Keratinocyte (primary cell): ENCODE measurements at regions not wholly inside any gene's neighbourhood (a gene's known extent, or its start where the extent isn't known, plus 50 kb on each side); places are given as distances from the start of the nearest gene placed in this dataset.

Experiments
- DNase-seq: peaks from one replicate; pipeline ENCODE4 v3.0.0-alpha.2; 2011; ENCODE audit warnings: low read depth, missing footprints, low spot score
- FAIRE-seq: peaks from 2 replicates; lab custom pipeline; 2011; peaks lifted over from hg19 to GRCh38; lab: Jason Lieb, UNC
- H2AFZ ChIP-seq: 2 replicates; pipeline ENCODE4 v1.6.0; 2012; ENCODE audit warnings: low read length, control low read depth, inconsistent platforms; ENCODE audit not compliant: control insufficient read depth
- H3K27ac ChIP-seq: 2 replicates; pipeline ENCODE4 v1.5.1; 2011; ENCODE audit warnings: low read length; ENCODE audit not compliant: control insufficient read depth, insufficient read depth
- H3K27me3 ChIP-seq: 3 replicates; pipeline ENCODE4 v1.6.0; 2011; ENCODE audit warnings: low read length; ENCODE audit not compliant: control insufficient read depth, insufficient read depth; ENCODE audit errors: extremely low read depth
- H3K36me3 ChIP-seq, 2 experiments: 2 replicates in 1 of 2; 3 replicates in 1 of 2; pipeline ENCODE4 v1.5.1; 2011; ENCODE audit warnings: low read length in 2 of 2, mild to moderate bottlenecking in 1 of 2; ENCODE audit not compliant: control insufficient read depth in 2 of 2, insufficient read depth in 2 of 2; ENCODE audit errors: extremely low read depth in 1 of 2
- H3K4me1 ChIP-seq: 3 replicates; pipeline ENCODE4 v1.5.1; 2011; ENCODE audit warnings: low read length; ENCODE audit not compliant: control insufficient read depth, insufficient read depth; ENCODE audit errors: extremely low read depth
- H3K4me2 ChIP-seq: 3 replicates; pipeline ENCODE4 v1.6.0; 2011; ENCODE audit warnings: low read depth, low read length; ENCODE audit not compliant: control insufficient read depth, insufficient read depth; ENCODE audit errors: extremely low read depth
- H3K4me3 ChIP-seq, 3 experiments: fragments of 200-600 bp in 1 of 3; sonication (generic) in 1 of 3; 2 replicates in 2 of 3; 3 replicates in 1 of 3; pipeline ENCODE4 v1.5.1; 2011 to 2016; ENCODE audit warnings: low read length in 3 of 3, mild to moderate bottlenecking in 3 of 3, control low read depth in 2 of 3, inconsistent platforms in 1 of 3, low read depth in 1 of 3, mixed read lengths in 1 of 3, mixed run types in 1 of 3, moderate library complexity in 1 of 3; ENCODE audit not compliant: control insufficient read depth in 2 of 3, insufficient read depth in 2 of 3; ENCODE audit errors: extremely low read depth in 1 of 3
- H3K79me2 ChIP-seq: 2 replicates; pipeline ENCODE4 v1.6.0; 2012; ENCODE audit warnings: low read length; ENCODE audit not compliant: control insufficient read depth, insufficient read depth
- H3K9ac ChIP-seq: 3 replicates; pipeline ENCODE4 v1.6.0; 2011; ENCODE audit warnings: low read length; ENCODE audit not compliant: control insufficient read depth, insufficient read depth; ENCODE audit errors: extremely low read depth
- H3K9me1 ChIP-seq: 3 replicates; pipeline ENCODE4 v1.6.0; 2011; ENCODE audit warnings: low read length; ENCODE audit not compliant: control insufficient read depth, insufficient read depth; ENCODE audit errors: extremely low read depth
- H3K9me3 ChIP-seq: 2 replicates; pipeline ENCODE4 v1.5.1; 2012; ENCODE audit warnings: low read depth, low read length; ENCODE audit not compliant: control insufficient read depth
- H4K20me1 ChIP-seq: 3 replicates; pipeline ENCODE4 v1.6.0; 2011; ENCODE audit warnings: low read length; ENCODE audit not compliant: control insufficient read depth, insufficient read depth; ENCODE audit errors: extremely low read depth
- EZH2 ChIP-seq: IDR thresholded peaks from one replicate; pipeline ENCODE4 v1.6.1; 2012; ENCODE audit warnings: inconsistent platforms, mild to moderate bottlenecking, low read length, moderate library complexity
- dilution Hi-C: fragments of 300-500 bp; cut with MboI; formaldehyde crosslinking; loops from one replicate; pipeline ENCODE4 v1.7.0; 2020; ENCODE audit warnings: low sequenced_read_pairs; ENCODE audit not compliant: extremely low pct_ligation_motif_present
- TF ChIP-seq, protein P1 (sequence below), 3 experiments: IDR thresholded peaks in 1 of 3; conservative IDR thresholded peaks in 1 of 3; optimal IDR thresholded peaks in 1 of 3; 2 replicates in 2 of 3; 3 replicates in 1 of 3; pipeline versions ENCODE3 to v1.5.1; 2011; ENCODE audit warnings: low read length in 3 of 3, mild to moderate bottlenecking in 3 of 3, moderate library complexity in 2 of 3, control low read depth in 1 of 3, inconsistent platforms in 1 of 3; ENCODE audit not compliant: insufficient read depth in 2 of 3; ENCODE audit errors: extremely low read depth in 1 of 3

DNA sequence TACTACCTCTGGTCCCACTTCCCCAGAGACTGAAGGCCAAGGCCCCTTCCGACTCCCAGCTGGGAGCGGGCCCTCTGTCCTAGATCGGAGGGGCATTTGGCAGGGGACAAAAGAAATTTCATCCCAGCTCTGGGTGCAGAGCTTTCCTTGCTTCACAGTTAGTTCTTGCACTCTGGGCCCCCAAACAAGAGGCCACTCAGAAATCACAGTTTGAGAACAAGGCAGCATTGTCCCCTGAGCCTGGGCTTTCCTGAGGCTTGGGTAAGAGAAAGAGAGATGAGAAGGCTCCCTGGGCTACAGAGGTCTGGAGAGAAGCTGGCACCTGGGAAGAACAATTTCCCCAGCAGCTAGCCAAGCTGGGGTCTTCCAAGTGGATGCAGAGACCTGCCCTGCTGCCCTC, 71.8 kb upstream of the NCAM1 start:
- Histone ChIP-seq H3K79me2 (no peaks in the 10 kb centered on the region), H3K36me3 (no peaks in the 10 kb centered on the region), H3K9me1 (no peaks in the 10 kb centered on the region), H4K20me1 (no peaks in the 10 kb centered on the region), H3K4me2 (no peak overlapping the region), H3K9ac (no peak overlapping the region), H3K27me3 (no peaks in the 10 kb centered on the region), H3K4me3 (no peak overlapping the region), H3K4me1 (no peaks in the 10 kb centered on the region), H2AFZ (no peak overlapping the region), H3K9me3 (no peaks in the 10 kb centered on the region), H3K27ac (no peak overlapping the region)
- dilution Hi-C loops, result no loop called here
- TF ChIP-seq, protein P1, sequence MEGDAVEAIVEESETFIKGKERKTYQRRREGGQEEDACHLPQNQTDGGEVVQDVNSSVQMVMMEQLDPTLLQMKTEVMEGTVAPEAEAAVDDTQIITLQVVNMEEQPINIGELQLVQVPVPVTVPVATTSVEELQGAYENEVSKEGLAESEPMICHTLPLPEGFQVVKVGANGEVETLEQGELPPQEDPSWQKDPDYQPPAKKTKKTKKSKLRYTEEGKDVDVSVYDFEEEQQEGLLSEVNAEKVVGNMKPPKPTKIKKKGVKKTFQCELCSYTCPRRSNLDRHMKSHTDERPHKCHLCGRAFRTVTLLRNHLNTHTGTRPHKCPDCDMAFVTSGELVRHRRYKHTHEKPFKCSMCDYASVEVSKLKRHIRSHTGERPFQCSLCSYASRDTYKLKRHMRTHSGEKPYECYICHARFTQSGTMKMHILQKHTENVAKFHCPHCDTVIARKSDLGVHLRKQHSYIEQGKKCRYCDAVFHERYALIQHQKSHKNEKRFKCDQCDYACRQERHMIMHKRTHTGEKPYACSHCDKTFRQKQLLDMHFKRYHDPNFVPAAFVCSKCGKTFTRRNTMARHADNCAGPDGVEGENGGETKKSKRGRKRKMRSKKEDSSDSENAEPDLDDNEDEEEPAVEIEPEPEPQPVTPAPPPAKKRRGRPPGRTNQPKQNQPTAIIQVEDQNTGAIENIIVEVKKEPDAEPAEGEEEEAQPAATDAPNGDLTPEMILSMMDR (optimal IDR thresholded peaks at IDR 0.05 in 1 of 3, IDR thresholded peaks at IDR 0.05 in 1 of 3, conservative IDR thresholded peaks at IDR 0.05 in 1 of 3; ENCODE audit: extremely low read depth in 1 of 3, insufficient read depth in 2 of 3, low read length in 3 of 3), result no peak
- no peak for TF ChIP-seq EZH2
- no peak for FAIRE-seq
- DNase-seq, result no peak

DNA sequence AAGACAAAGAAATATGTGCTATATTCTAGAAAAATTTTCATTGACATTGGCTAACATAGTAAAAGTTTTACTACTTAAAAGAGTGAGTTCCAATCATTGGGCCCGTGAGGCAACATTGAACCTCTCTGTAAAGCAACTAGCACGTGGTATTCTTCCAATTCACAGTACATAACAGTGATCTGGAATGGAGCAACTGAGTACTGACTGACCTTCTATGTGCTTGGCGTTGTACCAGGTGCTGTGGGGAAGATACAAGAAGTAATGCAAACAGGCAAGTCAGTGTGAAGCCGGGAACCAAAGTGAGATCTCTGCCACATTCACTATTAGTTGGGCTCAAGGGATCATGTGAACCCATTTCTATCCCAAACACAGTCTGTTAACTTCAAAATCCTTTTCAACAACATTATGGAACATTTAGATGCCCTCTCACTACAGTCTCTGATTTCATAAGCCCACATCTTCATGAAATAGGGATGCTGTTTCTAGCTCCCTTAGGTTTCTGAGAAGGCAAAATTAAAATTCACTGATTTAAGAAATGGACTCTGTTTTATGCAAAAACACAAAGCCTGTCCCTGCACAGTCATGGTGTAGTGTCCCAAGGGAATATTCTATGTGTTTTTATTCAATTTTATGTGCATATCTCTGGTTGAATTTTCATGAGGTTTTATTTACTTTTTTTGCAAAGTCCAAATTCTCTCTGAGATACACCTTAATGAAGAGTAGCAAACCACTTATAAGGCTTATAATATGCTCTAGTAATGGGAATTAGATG, 61.8 kb upstream of the NCAM1 start:
- no peak overlapping the region for H3K9ac ChIP-seq
- no peak for FAIRE-seq
- H3K4me2 ChIP-seq, result no peak overlapping the region
- no peak for TF ChIP-seq EZH2
- TF ChIP-seq, protein P1 (optimal IDR thresholded peaks at IDR 0.05 in 1 of 3, IDR thresholded peaks at IDR 0.05 in 1 of 3, conservative IDR thresholded peaks at IDR 0.05 in 1 of 3; ENCODE audit: extremely low read depth in 1 of 3, insufficient read depth in 2 of 3, low read length in 3 of 3), result no peak
- DNase-seq, result no peak
- no peaks in the 10 kb centered on the region for H3K79me2 ChIP-seq
- no peaks in the 10 kb centered on the region for H3K27me3 ChIP-seq
- no peaks in the 10 kb centered on the region for H3K9me1 ChIP-seq
- H3K36me3 ChIP-seq, result no peaks in the 10 kb centered on the region
- no peak overlapping the region for H3K4me3 ChIP-seq
- no peak overlapping the region for H3K27ac ChIP-seq
- H3K4me1 ChIP-seq, result no peaks in the 10 kb centered on the region
- H2AFZ ChIP-seq, result no peak overlapping the region
- no peaks in the 10 kb centered on the region for H4K20me1 ChIP-seq
- dilution Hi-C loops, result no loop called here
- no peaks in the 10 kb centered on the region for H3K9me3 ChIP-seq
